ENCODE measurements at regions not wholly inside any gene's neighbourhood (a gene's known extent, or its start where the extent isn't known, plus 50 kb on each side); places are given as distances from the start of the nearest gene placed in this dataset.

- ATAC-seq, result no peak
- TF ChIP-seq POU6F1 (CRISPR knock-in tag; IDR thresholded peaks at IDR 0.05; ENCODE audit: borderline replicate concordance, low read depth), result no peak
- TF ChIP-seq ZFP30 (CRISPR knock-in tag; IDR thresholded peaks at IDR 0.05), result no peak
- TF ChIP-seq PPARA (CRISPR knock-in tag; IDR thresholded peaks at IDR 0.05; ENCODE audit: borderline replicate concordance), result no peak
- no peak for TF ChIP-seq TOX (CRISPR knock-in tag; IDR thresholded peaks at IDR 0.05; ENCODE audit: borderline replicate concordance)
- no peak for TF ChIP-seq ESRRG (CRISPR knock-in tag; IDR thresholded peaks at IDR 0.05)
- no peak for TF ChIP-seq GLIS3 (CRISPR knock-in tag; IDR thresholded peaks at IDR 0.05)
Measured at GRCh38 chr1:193939585-193939984, 753.2 kb upstream of the B3GALT2 start.

- no peak for ATAC-seq
- TF ChIP-seq ZNF70 (CRISPR knock-in tag; IDR thresholded peaks at IDR 0.05) (no peak), ZNF8 (CRISPR knock-in tag; IDR thresholded peaks at IDR 0.05) (no peak), BACH2 (CRISPR knock-in tag; IDR thresholded peaks at IDR 0.05; ENCODE audit: borderline replicate concordance) (no peak), ESRRG (CRISPR knock-in tag; IDR thresholded peaks at IDR 0.05) (no peak)
- TF ChIP-seq, protein P1, sequence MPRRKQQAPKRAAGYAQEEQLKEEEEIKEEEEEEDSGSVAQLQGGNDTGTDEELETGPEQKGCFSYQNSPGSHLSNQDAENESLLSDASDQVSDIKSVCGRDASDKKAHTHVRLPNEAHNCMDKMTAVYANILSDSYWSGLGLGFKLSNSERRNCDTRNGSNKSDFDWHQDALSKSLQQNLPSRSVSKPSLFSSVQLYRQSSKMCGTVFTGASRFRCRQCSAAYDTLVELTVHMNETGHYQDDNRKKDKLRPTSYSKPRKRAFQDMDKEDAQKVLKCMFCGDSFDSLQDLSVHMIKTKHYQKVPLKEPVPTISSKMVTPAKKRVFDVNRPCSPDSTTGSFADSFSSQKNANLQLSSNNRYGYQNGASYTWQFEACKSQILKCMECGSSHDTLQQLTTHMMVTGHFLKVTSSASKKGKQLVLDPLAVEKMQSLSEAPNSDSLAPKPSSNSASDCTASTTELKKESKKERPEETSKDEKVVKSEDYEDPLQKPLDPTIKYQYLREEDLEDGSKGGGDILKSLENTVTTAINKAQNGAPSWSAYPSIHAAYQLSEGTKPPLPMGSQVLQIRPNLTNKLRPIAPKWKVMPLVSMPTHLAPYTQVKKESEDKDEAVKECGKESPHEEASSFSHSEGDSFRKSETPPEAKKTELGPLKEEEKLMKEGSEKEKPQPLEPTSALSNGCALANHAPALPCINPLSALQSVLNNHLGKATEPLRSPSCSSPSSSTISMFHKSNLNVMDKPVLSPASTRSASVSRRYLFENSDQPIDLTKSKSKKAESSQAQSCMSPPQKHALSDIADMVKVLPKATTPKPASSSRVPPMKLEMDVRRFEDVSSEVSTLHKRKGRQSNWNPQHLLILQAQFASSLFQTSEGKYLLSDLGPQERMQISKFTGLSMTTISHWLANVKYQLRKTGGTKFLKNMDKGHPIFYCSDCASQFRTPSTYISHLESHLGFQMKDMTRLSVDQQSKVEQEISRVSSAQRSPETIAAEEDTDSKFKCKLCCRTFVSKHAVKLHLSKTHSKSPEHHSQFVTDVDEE (CRISPR knock-in tag; IDR thresholded peaks at IDR 0.05), result no peak
- TF ChIP-seq, protein P2, sequence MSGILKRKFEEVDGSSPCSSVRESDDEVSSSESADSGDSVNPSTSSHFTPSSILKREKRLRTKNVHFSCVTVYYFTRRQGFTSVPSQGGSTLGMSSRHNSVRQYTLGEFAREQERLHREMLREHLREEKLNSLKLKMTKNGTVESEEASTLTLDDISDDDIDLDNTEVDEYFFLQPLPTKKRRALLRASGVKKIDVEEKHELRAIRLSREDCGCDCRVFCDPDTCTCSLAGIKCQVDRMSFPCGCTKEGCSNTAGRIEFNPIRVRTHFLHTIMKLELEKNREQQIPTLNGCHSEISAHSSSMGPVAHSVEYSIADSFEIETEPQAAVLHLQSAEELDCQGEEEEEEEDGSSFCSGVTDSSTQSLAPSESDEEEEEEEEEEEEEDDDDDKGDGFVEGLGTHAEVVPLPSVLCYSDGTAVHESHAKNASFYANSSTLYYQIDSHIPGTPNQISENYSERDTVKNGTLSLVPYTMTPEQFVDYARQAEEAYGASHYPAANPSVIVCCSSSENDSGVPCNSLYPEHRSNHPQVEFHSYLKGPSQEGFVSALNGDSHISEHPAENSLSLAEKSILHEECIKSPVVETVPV (CRISPR knock-in tag; IDR thresholded peaks at IDR 0.05), result no peak
Measured at GRCh38 chr1:193937308-193937707, 750.9 kb upstream of the B3GALT2 start.

GRCh38 chr1:193932979-193933378 is 746.6 kb upstream of the B3GALT2 start:
- no peak for ATAC-seq
- TF ChIP-seq, protein P2 (CRISPR knock-in tag; IDR thresholded peaks at IDR 0.05), result no peak
- TF ChIP-seq POU6F1 (CRISPR knock-in tag; IDR thresholded peaks at IDR 0.05; ENCODE audit: borderline replicate concordance, low read depth) (no peak), CREB5 (CRISPR knock-in tag; IDR thresholded peaks at IDR 0.05; ENCODE audit: low read depth) (no peak), ARNTL (CRISPR knock-in tag; IDR thresholded peaks at IDR 0.05; ENCODE audit: borderline replicate concordance, low read depth) (no peak), PATZ1 (CRISPR knock-in tag; IDR thresholded peaks at IDR 0.05; ENCODE audit: borderline replicate concordance) (no peak), ZNF565 (CRISPR knock-in tag; conservative IDR thresholded peaks at IDR 0.05; ENCODE audit: low read depth) (no peak), ZFP30 (CRISPR knock-in tag; IDR thresholded peaks at IDR 0.05) (no peak), CSDC2 (CRISPR knock-in tag; IDR thresholded peaks at IDR 0.05) (no peak), ZNF8 (CRISPR knock-in tag; IDR thresholded peaks at IDR 0.05) (no peak), ISL1 (CRISPR knock-in tag; IDR thresholded peaks at IDR 0.05) (no peak), PPARA (CRISPR knock-in tag; IDR thresholded peaks at IDR 0.05; ENCODE audit: borderline replicate concordance) (no peak), TCF4 (CRISPR knock-in tag; IDR thresholded peaks at IDR 0.05; ENCODE audit: borderline replicate concordance) (no peak), ZFP3 (CRISPR knock-in tag; IDR thresholded peaks at IDR 0.05) (no peak), ESRRG (CRISPR knock-in tag; IDR thresholded peaks at IDR 0.05) (no peak)
